Vagina (tissue), 2 donors: ENCODE measurements at regions not wholly inside any gene's neighbourhood (a gene's known extent, or its start where the extent isn't known, plus 50 kb on each side); places are given as distances from the start of the nearest gene placed in this dataset.

Source experiments
- DNase-seq, 2 donors: peaks; one replicate each; pipeline ENCODE4 v3.0.0-alpha.2; 2017; ENCODE audit errors: extremely low spot score in 2 of 2
- H3K27ac ChIP-seq: fragments of 200-600 bp; sonication (generic); one replicate; pipeline ENCODE4 v1.5.1; 2019
- H3K27me3 ChIP-seq: fragments of 200-600 bp; sonication (generic); one replicate; pipeline ENCODE4 v1.5.1; 2019
- H3K36me3 ChIP-seq, 2 donors: fragments of 200-600 bp; sonication (generic); one replicate each; pipeline ENCODE4 v1.5.1; 2017 to 2019
- H3K4me1 ChIP-seq: fragments of 200-600 bp; sonication (generic); one replicate; pipeline ENCODE4 v1.5.1; 2019
- H3K4me3 ChIP-seq, 2 donors: fragments of 200-600 bp; sonication (generic); 1 replicate in 1 of 2; 2 replicates in 1 of 2; pipeline ENCODE4 v1.5.1; 2016 to 2019
- H3K9me3 ChIP-seq: fragments of 200-600 bp; sonication (generic); one replicate; pipeline ENCODE4 v1.5.1; 2019
- POLR2A ChIP-seq, 2 donors: fragments of 450-650 bp; IDR thresholded peaks; one replicate each; pipeline ENCODE4 v1.6.1; 2017; ENCODE audit warnings: antibody characterized with exemption in 2 of 2, mild to moderate bottlenecking in 2 of 2, moderate library complexity in 2 of 2
- POLR2AphosphoS5 ChIP-seq, 2 donors: sonication (generic); formaldehyde crosslinking; IDR thresholded peaks; one replicate each; pipeline ENCODE4 v1.9.0; 2017; ENCODE audit warnings: antibody characterized with exemption in 2 of 2, mild to moderate bottlenecking in 2 of 2, low read depth in 1 of 2; ENCODE audit not compliant: insufficient read depth in 1 of 2
- intact Hi-C: fragments of 100-400 bp; cut with DNase I; formaldehyde crosslinking; loops from one replicate; pipeline ENCODE4 v1.15.1; 2023
- TF ChIP-seq, protein P1 (sequence below), 3 experiments: fragments of 450-650 bp in 2 of 3; fragments of 200-600 bp in 1 of 3; sonication (generic) in 1 of 3; IDR thresholded peaks; one replicate each; pipeline ENCODE4 v1.5.1; 2017 to 2019; ENCODE audit warnings: antibody characterized with exemption in 3 of 3, mild to moderate bottlenecking in 2 of 3, moderate library complexity in 2 of 3

DNA sequence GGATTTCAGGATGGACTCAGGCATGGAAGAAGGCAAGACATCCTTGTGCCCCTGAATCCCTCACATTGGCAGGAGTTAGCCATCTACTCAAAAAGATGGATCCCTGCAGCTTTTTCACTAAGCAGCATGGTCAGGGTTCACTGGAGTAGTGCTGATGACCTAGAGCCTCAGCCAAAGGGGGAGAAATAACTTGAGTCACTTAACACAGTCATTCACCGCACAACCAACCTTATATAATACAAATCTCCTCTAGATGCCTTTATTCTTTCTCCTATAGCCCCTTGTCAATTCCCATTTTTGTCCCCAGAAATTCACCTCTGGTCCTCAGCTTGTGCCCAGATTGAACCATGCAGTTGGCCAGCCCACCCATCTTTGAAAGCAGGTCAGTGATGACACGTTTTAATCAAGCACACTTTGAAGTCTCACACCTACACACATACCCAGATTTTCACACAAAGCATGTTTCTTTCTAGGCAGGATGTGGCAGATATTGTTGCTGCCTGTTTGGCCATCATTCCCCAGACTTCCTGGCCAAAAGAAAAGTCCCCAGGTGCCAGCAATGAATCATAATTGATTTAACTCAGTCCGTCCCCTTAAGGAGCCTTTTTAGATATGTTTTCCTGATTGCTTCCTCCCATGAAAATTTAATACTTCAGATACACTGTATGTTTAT, 84.2 kb downstream of the LBH start:
- Histone ChIP-seq H3K4me3 (no peak overlapping the region), H3K4me1 (no peaks in the 10 kb centered on the region), H3K9me3 (no peaks in the 10 kb centered on the region), H3K27me3 (no peaks in the 10 kb centered on the region), H3K36me3 (no peaks in the 10 kb centered on the region), H3K27ac (no peak overlapping the region)
- no peak for DNase-seq
- intact Hi-C loops, result no loop called here
- TF ChIP-seq, protein P1, sequence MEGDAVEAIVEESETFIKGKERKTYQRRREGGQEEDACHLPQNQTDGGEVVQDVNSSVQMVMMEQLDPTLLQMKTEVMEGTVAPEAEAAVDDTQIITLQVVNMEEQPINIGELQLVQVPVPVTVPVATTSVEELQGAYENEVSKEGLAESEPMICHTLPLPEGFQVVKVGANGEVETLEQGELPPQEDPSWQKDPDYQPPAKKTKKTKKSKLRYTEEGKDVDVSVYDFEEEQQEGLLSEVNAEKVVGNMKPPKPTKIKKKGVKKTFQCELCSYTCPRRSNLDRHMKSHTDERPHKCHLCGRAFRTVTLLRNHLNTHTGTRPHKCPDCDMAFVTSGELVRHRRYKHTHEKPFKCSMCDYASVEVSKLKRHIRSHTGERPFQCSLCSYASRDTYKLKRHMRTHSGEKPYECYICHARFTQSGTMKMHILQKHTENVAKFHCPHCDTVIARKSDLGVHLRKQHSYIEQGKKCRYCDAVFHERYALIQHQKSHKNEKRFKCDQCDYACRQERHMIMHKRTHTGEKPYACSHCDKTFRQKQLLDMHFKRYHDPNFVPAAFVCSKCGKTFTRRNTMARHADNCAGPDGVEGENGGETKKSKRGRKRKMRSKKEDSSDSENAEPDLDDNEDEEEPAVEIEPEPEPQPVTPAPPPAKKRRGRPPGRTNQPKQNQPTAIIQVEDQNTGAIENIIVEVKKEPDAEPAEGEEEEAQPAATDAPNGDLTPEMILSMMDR (IDR thresholded peaks at IDR 0.05), result no peak

DNA sequence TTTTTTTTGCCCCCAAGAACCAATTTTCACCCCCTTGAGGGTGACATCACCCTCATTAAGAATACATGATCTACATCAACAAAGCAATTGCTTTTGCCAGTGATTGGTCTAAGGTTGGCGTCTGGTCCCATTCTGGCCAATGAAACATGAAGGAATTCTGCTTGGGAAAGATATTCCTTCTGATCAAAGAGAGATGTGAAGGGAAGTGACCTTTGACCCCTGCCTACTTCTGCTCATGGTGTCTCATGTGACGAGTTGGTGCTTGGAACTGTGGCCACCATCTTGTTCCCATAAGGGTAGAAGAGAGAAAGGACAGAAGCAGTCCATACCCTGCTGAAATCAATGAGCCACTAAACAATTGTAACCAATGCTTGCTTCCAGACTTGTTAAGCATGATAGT, 85.1 kb downstream of the LBH start:
- H3K4me3 ChIP-seq, result no peak overlapping the region
- no peaks in the 10 kb centered on the region for H3K4me1 ChIP-seq
- no peaks in the 10 kb centered on the region for H3K27me3 ChIP-seq
- H3K9me3 ChIP-seq, result no peaks in the 10 kb centered on the region
- H3K36me3 ChIP-seq, result no peaks in the 10 kb centered on the region
- TF ChIP-seq, protein P1 (IDR thresholded peaks at IDR 0.05), result no peak
- no peak for TF ChIP-seq POLR2A (IDR thresholded peaks at IDR 0.05)
- TF ChIP-seq POLR2AphosphoS5 (IDR thresholded peaks at IDR 0.05; ENCODE audit: insufficient read depth in 1 of 2, low read depth in 1 of 2), result no peak
- H3K27ac ChIP-seq, result no peak overlapping the region
- DNase-seq, result no peak
- intact Hi-C loops, result no loop called here

DNA sequence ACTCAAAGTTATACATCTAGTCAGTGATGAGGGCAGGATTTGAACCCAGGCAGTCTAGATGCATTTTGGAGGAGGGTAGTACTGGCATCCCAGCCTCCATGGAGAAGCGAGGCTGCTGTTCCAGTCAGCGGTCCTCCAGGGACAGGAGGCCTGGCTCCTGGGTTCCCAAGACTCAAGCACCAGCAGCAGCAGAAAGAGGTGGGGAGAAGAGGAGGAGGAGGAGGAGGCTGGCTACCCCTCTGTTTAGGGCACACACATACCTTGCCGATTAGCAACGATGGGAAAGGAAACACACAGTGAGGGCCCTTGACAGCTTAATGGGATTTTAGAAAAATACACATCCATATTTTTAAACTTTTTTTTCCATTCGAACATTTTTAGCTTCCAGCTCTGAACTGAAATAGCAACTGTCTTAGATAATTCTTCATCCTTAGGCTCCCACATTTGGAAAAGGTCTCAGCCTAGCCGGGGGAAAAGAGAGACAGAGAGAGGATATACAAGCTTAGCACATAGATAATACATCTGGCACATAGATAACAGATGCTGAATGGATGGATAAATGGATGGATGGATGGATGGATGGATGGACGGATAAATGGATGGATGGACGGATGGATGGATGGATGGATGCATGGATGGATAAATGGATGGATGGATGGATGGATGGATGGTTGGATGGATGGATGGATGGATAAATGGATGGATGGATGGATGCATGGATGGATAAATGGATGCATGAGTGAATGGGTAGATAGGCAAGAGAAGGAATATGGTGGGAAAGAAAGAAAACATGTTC, 87.9 kb downstream of the LBH start:
- intact Hi-C loops, result no loop called here
- Histone ChIP-seq H3K9me3 (no peaks in the 10 kb centered on the region), H3K27me3 (no peaks in the 10 kb centered on the region), H3K27ac (no peak overlapping the region), H3K36me3 (no peaks in the 10 kb centered on the region), H3K4me1 (no peaks in the 10 kb centered on the region), H3K4me3 (no peak overlapping the region)
- no peak for DNase-seq
- TF ChIP-seq, protein P1 (IDR thresholded peaks at IDR 0.05), result no peak
- no peak for TF ChIP-seq POLR2A (IDR thresholded peaks at IDR 0.05)
- no peak for TF ChIP-seq POLR2AphosphoS5 (IDR thresholded peaks at IDR 0.05; ENCODE audit: insufficient read depth in 1 of 2, low read depth in 1 of 2)

DNA sequence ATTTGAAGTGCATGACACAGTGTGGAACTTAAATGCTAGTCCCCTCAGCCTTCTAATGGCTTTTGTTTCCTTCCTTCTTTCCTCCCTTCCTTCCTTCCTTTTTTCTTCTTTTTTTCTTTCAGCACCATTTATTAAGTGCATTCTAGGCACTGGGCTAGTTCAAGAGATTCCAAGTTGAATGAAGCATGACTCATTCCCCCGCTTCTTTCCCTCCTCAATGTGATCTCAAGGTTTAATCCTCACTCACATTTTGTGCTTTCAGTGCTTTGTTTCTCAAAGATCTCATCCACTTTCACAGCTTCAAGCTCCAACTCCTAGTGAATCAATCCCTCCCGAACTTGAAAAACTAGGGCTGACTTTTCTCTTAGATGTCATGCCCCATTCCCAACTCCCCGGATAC, 90.1 kb downstream of the LBH start:
- no peak for DNase-seq
- no peak overlapping the region for H3K27ac ChIP-seq

More for the DNA sequence above, 90.1 kb downstream of the LBH start:
- H3K4me3 ChIP-seq, result no peak overlapping the region
- no peaks in the 10 kb centered on the region for H3K36me3 ChIP-seq
- no peaks in the 10 kb centered on the region for H3K4me1 ChIP-seq
- intact Hi-C loops, result no loop called here
- TF ChIP-seq, protein P1 (IDR thresholded peaks at IDR 0.05), result no peak
- TF ChIP-seq POLR2A (IDR thresholded peaks at IDR 0.05) (no peak), POLR2AphosphoS5 (IDR thresholded peaks at IDR 0.05; ENCODE audit: insufficient read depth in 1 of 2, low read depth in 1 of 2) (no peak)
- H3K27me3 ChIP-seq, result no peaks in the 10 kb centered on the region
- H3K9me3 ChIP-seq, result no peaks in the 10 kb centered on the region
